ENCODE measurements at regions not wholly inside any gene's neighbourhood (a gene's known extent, or its start where the extent isn't known, plus 50 kb on each side); places are given as distances from the start of the nearest gene placed in this dataset.

DNA sequence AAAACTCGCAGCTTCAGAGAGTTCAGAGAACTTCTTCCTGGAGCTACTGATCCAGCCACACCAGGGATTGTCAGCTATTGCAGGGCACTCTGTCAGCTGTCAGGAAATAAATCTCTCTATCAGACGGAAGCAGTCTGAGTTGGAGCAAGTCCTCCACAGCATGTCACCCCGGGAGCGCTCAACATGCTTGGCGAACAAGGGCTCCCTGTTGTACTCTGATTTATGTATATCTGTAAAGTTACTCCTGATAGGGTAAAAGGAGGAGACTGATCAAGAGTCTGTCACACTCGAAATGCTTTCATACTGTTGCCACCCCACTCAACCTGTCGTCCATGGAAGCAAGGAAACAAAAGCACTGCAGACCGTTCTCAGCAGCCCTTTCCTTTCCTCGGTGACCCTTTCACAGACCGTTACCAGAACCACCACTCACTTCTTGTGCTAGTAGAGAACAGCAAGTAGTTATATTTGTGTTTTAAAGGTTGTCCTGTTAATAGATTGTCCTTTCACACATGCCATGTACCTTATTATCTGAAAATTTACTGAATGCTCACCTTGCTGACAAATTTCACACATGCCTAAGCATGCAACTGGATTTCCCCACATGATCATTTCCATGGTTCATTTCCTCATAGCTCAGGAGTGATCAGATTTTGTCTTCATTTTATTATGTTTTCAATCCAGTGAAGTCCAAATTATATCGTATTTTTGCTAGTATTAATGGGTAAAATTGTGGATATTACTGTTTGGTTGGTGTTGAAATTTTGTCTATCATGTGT, 2108.9 kb upstream of the TENM3 start:
- peak; percentile 54 for ATAC-seq
- no peak for DNase-seq
- Histone ChIP-seq H3K27ac (no peak overlapping the region), H3K27me3 (no peaks in the 10 kb centered on the region), H3K36me3 (no peaks in the 10 kb centered on the region), H3K4me1 (no peaks in the 10 kb centered on the region), H3K9me3 (no peaks in the 10 kb centered on the region), H3K4me3 (peak overlapping the region; percentile 25)
- intact Hi-C loops (cut with DNase I): no loop called here
- TF ChIP-seq, protein P1, sequence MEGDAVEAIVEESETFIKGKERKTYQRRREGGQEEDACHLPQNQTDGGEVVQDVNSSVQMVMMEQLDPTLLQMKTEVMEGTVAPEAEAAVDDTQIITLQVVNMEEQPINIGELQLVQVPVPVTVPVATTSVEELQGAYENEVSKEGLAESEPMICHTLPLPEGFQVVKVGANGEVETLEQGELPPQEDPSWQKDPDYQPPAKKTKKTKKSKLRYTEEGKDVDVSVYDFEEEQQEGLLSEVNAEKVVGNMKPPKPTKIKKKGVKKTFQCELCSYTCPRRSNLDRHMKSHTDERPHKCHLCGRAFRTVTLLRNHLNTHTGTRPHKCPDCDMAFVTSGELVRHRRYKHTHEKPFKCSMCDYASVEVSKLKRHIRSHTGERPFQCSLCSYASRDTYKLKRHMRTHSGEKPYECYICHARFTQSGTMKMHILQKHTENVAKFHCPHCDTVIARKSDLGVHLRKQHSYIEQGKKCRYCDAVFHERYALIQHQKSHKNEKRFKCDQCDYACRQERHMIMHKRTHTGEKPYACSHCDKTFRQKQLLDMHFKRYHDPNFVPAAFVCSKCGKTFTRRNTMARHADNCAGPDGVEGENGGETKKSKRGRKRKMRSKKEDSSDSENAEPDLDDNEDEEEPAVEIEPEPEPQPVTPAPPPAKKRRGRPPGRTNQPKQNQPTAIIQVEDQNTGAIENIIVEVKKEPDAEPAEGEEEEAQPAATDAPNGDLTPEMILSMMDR (IDR thresholded peaks at IDR 0.05): no peak

DNA sequence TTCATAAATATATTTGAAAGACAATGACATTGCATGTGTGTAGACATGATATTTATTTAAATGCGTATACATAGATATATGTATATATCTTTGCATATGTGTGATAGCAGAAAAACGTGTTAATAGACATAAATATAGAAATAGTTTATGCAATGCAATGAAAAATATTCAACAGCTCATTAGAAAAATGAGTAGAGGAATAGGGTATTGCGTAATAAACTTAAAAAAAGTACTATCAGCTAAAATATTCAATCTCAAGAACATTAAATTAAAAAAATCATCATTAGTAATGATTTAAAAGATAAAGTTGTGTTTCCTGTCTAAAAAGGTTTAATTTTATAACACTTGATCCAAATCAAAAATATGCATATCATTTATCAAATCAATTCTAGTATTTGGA, 2101.5 kb upstream of the TENM3 start:
- no peaks in the 10 kb centered on the region for H3K4me1 ChIP-seq
- H3K27ac ChIP-seq: no peak overlapping the region
- no peak for DNase-seq
- H3K9me3 ChIP-seq: no peaks in the 10 kb centered on the region
- ATAC-seq: no peak
- H3K27me3 ChIP-seq: no peaks in the 10 kb centered on the region
- intact Hi-C loops (cut with DNase I): no loop called here
- H3K4me3 ChIP-seq: no peak overlapping the region
- H3K36me3 ChIP-seq: no peaks in the 10 kb centered on the region
- TF ChIP-seq, protein P1 (IDR thresholded peaks at IDR 0.05): no peak

DNA sequence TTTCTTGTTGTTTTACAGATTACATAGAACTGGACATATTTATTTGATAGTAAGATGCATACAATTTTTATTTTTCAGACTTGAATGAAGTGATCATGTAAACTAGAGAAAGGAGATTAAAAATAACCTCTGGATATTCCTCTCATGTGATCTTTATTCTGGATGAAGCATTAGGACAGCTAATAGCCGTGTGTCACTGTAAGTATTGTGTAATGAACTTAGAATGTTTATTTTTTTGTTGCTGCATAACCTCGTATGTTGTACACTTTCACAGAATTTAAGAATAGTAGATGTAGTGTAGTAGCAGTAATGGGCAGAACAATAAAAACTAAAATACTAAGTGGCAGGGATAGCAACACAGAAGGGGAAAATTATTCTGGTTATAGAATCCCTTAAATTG, 2094.5 kb upstream of the TENM3 start:
- no peak for ATAC-seq
- H3K27me3 ChIP-seq: no peaks in the 10 kb centered on the region
- DNase-seq: no peak
- TF ChIP-seq, protein P1 (IDR thresholded peaks at IDR 0.05): no peak
- H3K4me1 ChIP-seq: no peaks in the 10 kb centered on the region
- no peak overlapping the region for H3K27ac ChIP-seq
- intact Hi-C loops (cut with DNase I): no loop called here
- H3K9me3 ChIP-seq: no peaks in the 10 kb centered on the region
- no peak overlapping the region for H3K4me3 ChIP-seq
- H3K36me3 ChIP-seq: no peaks in the 10 kb centered on the region

DNA sequence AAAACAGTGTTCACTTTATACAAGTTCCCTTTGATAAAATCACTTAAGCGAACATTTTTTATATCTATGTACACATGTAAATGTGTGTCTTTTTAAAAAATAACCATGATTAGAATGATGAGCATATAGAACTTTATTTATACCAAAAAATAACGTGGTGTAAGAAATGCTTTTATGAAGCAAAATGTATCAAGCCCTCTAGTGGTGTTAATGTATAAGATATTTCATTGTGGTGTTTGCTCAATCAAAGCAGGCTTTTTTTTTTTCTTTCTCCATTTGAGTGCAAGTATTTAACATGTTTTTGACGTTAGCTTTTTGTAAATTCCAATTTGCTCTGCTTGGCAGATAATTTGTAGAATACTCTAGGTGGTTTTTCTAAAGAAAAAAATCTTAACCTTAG, 2092.4 kb upstream of the TENM3 start:
- H3K27ac ChIP-seq: no peak overlapping the region
- TF ChIP-seq, protein P1 (IDR thresholded peaks at IDR 0.05): peak; percentile 35
- ATAC-seq (no peak), DNase-seq (no peak)
- no peaks in the 10 kb centered on the region for H3K9me3 ChIP-seq
- intact Hi-C loops (cut with DNase I): no loop called here
- no peaks in the 10 kb centered on the region for H3K36me3 ChIP-seq
- no peaks in the 10 kb centered on the region for H3K4me1 ChIP-seq
- no peaks in the 10 kb centered on the region for H3K27me3 ChIP-seq
- H3K4me3 ChIP-seq: no peak overlapping the region

DNA sequence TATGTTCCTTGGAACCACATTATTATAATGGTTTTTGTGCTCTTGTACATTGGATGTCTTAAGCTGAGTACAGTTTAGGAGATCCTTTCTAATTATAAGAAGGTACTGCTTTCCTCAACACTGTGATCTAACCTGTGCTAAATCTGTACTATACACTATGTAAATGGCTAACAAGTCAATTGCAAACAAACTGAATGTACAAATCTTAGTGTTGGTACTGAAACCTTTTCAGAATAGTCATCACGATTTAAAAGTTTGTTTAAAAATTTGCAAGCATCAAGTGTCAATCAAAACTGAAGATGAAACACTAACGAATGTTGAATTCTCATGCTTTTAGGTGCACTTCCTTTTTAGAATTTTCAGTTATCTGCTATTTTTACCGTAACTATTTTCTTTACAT, 2090.4 kb upstream of the TENM3 start:
- Histone ChIP-seq H3K36me3 (no peaks in the 10 kb centered on the region), H3K4me3 (no peak overlapping the region), H3K4me1 (no peaks in the 10 kb centered on the region), H3K27me3 (no peaks in the 10 kb centered on the region), H3K27ac (no peak overlapping the region), H3K9me3 (no peaks in the 10 kb centered on the region)
- intact Hi-C loops (cut with DNase I): no loop called here
- ATAC-seq: no peak
- TF ChIP-seq, protein P1 (IDR thresholded peaks at IDR 0.05): no peak
- no peak for DNase-seq

DNA sequence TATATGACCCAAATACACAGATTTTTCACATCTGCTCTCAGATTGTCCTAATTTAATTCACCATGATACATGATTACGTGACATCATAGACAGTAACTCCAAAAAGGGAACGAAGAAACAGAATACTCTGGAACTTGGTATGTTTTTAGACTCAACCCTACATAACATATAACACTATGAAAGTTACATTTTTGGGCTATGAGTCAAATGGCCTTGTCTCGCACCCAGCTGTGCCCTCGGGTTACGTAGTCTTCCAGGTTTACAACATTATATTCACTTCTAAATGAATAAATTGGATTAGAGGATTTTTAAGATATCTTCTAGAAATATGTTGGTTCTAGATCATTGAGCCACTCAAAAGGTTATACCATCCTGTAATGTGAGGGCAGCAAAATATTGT, 2089.6 kb upstream of the TENM3 start:
- H3K4me3 ChIP-seq: no peak overlapping the region
- TF ChIP-seq, protein P1 (IDR thresholded peaks at IDR 0.05): no peak
- DNase-seq (no peak), ATAC-seq (no peak)
- H3K36me3 ChIP-seq: no peaks in the 10 kb centered on the region
- no peaks in the 10 kb centered on the region for H3K27me3 ChIP-seq
- intact Hi-C loops (cut with DNase I): no loop called here
- H3K27ac ChIP-seq: no peak overlapping the region
- H3K4me1 ChIP-seq: no peaks in the 10 kb centered on the region
- H3K9me3 ChIP-seq: no peaks in the 10 kb centered on the region
